ENCODE measurements at regions not wholly inside any gene's neighbourhood (a gene's known extent, or its start where the extent isn't known, plus 50 kb on each side); places are given as distances from the start of the nearest gene placed in this dataset.
"Not testable (repeated sequence)": the region's sequence is repeated elsewhere in the genome, so short reads cannot be mapped to it uniquely, and the experiment has no call there.

- no peak for DNase-seq
- intact Hi-C loops (cut with DNase I), result no loop called here
Observed at GRCh38 chr11:81377418-81377817, 1356.2 kb downstream of the FAM181B start.

DNA sequence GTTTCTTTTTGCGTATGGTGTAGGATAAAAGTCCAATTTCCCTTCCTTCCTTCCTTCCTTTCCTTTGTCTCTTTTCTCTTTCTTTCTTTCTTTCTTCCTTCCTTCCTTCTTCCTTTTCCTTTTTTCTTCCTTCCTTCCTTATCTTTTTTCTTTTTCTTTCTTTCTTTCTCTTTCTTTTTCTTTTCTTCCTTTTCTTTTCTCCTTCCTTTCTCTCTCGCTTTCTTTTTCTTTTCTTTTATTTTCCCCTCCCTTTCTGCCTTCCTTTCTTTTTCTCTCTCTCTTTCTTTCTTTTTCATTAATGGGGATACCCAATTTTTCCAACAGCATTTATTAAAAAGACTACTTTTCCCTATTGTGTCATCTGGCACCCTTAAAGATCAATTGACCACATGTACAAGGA, 1359.7 kb downstream of the FAM181B start:
- intact Hi-C loops (cut with DNase I), result no loop called here
- no peak for DNase-seq

GRCh38 chr11:81368192-81368591, 1365.5 kb downstream of the FAM181B start:
- intact Hi-C loops (cut with DNase I), result no loop called here

DNA sequence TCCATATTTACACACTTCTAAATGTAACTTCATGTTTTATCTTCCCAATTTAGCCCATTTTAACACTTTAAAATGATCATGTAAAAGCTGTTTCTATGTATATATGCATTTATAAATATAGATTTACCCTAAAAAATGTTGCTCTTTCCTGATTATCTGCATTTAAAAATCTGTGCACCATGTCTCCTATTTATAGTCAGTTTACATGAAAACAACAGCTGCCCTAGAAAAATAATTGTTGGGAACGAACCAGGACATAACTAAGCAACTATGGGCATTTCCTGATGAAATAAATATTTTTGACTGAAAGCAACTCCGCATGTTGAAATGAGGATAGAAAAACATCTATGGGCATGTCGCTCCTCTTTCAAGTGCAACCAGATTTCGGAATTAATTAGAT, 1368.2 kb downstream of the FAM181B start:
- no peak for DNase-seq
- intact Hi-C loops (cut with DNase I), result no loop called here

More at GRCh38 chr11:81368192-81368591, 1365.5 kb downstream of the FAM181B start:
- peak in 1 of 10 donors; percentile 62 for DNase-seq

DNA sequence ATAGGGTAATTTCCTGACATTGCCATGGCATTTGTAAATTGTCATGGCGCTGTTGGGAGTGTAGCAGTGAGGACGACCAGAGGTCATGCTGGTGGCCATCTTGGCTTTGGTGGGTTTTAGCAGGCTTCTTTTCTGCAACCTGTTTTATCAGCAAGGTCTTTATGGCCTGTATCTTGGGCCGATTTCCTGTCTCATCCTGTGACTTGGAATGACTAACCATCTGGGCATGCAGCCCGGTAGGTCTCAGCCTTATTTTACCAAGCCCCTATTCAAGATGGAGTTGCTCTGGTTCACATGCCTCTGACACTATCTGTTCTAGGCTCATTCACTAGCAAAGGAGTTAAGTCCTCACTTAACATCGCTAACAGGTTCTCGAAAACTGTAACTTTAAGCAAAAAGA, 1374.2 kb downstream of the FAM181B start:
- DNase-seq, result no peak
- intact Hi-C loops (cut with DNase I), result no loop called here

- intact Hi-C loops (cut with DNase I), result no loop called here
- no peak for DNase-seq
Observed at GRCh38 chr11:81345609-81346008, 1388.1 kb downstream of the FAM181B start.

GRCh38 chr11:81342966-81343365, 1390.7 kb downstream of the FAM181B start:
- no peak for DNase-seq
- intact Hi-C loops (cut with DNase I), result no loop called here

GRCh38 chr11:81340225-81340624, 1393.4 kb downstream of the FAM181B start:
- no peak for DNase-seq
- intact Hi-C loops (cut with DNase I), result no loop called here

DNA sequence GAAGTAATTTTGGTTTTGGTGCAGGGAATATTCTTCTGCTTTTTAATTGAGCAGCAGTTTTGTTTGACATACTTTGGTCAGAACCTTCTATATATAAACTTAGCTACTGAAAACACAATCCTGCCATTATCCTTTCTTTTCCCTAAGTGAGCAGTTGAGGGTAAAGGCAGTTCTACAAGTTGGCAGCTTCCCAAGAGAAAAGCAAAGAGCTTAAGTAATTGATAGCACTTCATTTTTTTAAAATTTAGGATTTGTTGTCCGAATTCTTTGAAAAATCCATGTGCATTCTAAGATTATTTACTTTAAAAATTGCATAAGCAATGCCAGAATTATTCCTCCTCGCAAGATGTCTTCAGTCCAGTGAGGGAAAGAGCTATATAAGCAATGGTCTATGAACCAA, 1394.1 kb downstream of the FAM181B start:
- intact Hi-C loops (cut with DNase I), result no loop called here
- DNase-seq, result no peak

- intact Hi-C loops (cut with DNase I), result no loop called here
Observed at GRCh38 chr11:81337756-81338155, 1395.9 kb downstream of the FAM181B start.

GRCh38 chr11:81332276-81332675, 1401.4 kb downstream of the FAM181B start:
- intact Hi-C loops (cut with DNase I), result no loop called here
- DNase-seq, result no peak

More at GRCh38 chr11:81337756-81338155, 1395.9 kb downstream of the FAM181B start:
- DNase-seq, result no peak

- intact Hi-C loops (cut with DNase I), result no loop called here
Observed at GRCh38 chr11:81331611-81332235, 1401.9 kb downstream of the FAM181B start.

DNA sequence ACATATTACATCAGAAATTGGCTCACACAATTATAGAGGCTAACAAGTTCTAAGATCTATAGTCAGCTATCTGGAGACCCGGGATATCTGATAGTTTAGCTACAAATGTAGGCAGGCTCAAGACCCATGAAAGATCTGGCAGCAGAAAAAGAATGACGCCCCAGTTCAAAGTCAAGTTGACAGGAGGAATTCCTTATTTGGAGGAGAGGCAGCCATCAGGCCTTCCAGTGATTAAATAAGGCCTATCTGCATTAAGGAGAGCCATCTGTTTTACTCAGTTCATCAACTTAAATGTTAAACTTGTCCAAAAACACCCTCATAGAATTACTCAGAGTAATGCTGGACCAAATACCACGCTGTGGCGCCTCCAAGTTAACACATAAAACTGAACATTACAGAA, 1402.6 kb downstream of the FAM181B start:
- no peak for DNase-seq
- intact Hi-C loops (cut with DNase I), result no loop called here

More at GRCh38 chr11:81331611-81332235, 1401.9 kb downstream of the FAM181B start:
- no peak for DNase-seq

DNA sequence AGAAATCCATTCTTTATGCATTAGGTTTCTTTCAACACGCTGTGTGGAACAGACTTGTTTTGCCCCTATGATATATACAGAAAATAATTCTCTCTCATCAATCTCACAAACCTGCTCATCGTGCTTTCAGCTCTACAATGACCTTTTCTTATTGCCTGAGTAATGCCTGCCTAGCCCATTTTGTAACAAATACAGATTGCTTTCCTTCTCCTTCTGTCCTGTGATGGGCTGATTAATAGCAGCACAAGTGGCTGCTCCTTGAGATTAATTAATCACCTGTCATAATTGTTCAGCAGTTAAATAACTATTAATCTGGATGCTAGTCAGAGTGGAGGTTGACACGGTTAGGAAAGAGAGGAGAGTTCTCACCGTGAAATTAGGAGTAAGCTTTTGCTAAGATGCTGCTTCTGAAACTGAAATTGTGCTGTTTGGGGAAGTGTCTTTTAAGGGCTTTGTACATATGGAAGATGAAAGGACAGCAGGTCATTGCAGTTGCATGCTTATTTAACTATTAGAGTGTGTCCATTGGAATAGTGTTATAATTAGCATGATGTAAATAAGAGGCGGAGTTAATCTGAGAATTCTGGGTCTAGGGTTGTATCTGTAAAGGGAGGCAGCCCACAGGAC, 1430.5 kb downstream of the FAM181B start:
- no peak for DNase-seq
- intact Hi-C loops (cut with DNase I), result no loop called here

DNA sequence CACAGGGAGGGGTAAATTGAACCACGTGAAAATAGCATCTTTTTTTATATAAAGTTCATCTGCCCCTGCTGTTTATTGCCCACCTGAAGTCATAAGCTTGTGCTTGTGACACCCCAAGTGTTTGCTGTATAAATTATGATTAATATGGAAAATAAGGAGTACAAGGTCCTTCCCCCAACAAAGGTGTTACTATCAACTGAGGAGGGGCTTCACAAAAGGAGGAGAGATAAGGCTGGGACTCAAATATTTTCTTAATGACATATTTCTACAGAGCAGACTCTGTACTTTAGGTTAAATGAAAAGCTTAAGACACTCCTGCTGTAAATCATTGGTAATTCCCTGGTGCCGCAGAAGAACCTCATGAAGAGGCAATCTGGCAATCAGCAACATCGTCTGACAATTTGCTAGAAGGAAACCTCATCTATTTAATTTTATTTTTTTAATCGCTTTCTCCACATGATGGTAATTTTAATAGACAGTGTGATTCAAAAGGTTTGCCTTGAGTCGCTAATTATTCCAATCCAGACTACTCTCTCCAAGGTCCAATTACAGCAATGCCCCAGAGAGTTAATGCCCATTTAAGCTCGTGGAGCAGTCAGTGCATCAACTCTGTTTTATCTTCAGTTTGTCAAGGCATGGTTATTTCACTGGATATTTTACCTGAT, 1432.4 kb downstream of the FAM181B start:
- no peak for DNase-seq
- intact Hi-C loops (cut with DNase I), result no loop called here

DNA sequence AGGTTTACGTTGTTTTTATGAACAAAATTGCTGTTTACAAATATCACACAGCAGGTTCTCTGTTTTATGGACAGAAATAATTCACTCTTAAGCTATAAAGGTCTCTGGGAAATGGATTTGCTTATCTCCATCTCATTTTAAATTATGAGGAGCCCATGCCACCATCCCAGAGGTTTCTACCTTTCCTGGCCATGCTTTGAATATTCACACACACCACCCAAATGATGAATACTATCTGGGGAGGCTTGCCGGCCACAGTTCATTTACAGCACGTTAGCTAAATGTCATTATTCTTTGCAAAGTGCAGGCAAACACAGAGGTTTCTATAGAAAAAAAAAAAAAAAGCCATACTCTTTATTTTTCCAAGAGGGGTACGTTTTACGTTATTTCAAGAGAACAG, 1446.7 kb downstream of the FAM181B start:
- intact Hi-C loops (cut with DNase I), result no loop called here
- no peak for DNase-seq

- intact Hi-C loops (cut with DNase I), result no loop called here
- no peak for DNase-seq
Observed at GRCh38 chr11:81286550-81286949, 1447.1 kb downstream of the FAM181B start.

- intact Hi-C loops (cut with DNase I); DNase-seq: not testable (repeated sequence)
Observed at GRCh38 chr11:81280228-81280627, 1453.4 kb downstream of the FAM181B start.

GRCh38 chr11:81278991-81279390, 1454.7 kb downstream of the FAM181B start:
- peak in 1 of 10 donors; percentile 6 for DNase-seq
- intact Hi-C loops (cut with DNase I), result no loop called here

- intact Hi-C loops (cut with DNase I), result no loop called here
- DNase-seq, result no peak
Observed at GRCh38 chr11:81270686-81271085, 1463.0 kb downstream of the FAM181B start.

DNA sequence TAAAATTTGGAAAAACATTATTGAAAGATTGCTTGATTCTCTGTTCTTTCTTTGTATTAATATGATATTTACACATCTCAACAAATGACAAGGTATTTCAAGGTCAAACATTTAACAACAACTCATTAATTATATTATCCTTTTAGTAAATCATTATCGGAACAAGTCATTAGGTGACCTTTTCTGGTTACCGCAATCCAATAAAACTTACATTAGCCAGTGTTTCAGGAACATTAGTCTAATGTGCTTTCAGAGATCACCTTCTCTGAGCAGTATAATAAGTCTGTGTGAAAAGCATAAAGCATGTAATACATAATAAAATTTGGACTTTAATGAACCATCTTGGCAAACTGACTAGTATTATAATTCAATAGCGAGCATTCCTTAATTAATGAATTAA, 1466.4 kb downstream of the FAM181B start:
- DNase-seq, result no peak
- intact Hi-C loops (cut with DNase I), result no loop called here

DNA sequence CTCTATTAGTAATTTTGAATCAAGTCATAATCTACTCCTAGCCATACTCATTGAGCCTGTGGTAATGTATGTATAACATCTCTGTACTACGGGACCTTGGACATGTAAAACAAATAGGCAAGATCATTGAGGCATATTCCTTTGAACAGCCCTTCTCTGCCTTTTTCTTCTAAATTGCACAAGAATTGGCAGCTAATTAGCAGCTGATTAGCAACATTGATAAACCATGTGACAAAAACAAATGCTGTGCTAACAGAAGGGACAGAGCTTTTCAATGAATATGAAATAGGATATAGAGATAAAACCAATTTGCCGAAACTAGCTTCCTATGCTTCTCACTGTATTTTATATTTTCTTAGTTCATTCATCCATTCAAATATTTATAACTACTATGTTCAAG, 1474.2 kb downstream of the FAM181B start:
- no peak for DNase-seq
- intact Hi-C loops (cut with DNase I), result no loop called here
